Esophagus (tissue), 2 donors: ENCODE measurements at regions not wholly inside any gene's neighbourhood (a gene's known extent, or its start where the extent isn't known, plus 50 kb on each side); places are given as distances from the start of the nearest gene placed in this dataset.
"Not testable (repeated sequence)": the region's sequence is repeated elsewhere in the genome, so short reads cannot be mapped to it uniquely, and the experiment has no call there.

Experiments used
- H3K27ac ChIP-seq, 2 donors: one replicate each; pipeline ENCODE4 v1.5.1; 2013; ENCODE audit warnings: low read depth in 2 of 2, mild to moderate bottlenecking in 2 of 2, inconsistent platforms in 1 of 2, low read length in 1 of 2, moderate library complexity in 1 of 2
- H3K27me3 ChIP-seq, 2 donors: one replicate each; pipeline ENCODE4 v1.6.1; 2013; ENCODE audit warnings: low read length in 2 of 2, control low read depth in 1 of 2, mild to moderate bottlenecking in 1 of 2; ENCODE audit not compliant: insufficient read depth in 2 of 2, control insufficient read depth in 1 of 2
- H3K36me3 ChIP-seq, 2 donors: one replicate each; pipeline ENCODE4 v1.6.1; 2013; ENCODE audit warnings: low read length in 1 of 2; ENCODE audit not compliant: control insufficient read depth in 2 of 2, insufficient read depth in 2 of 2
- H3K4me1 ChIP-seq, 2 donors: one replicate each; pipeline ENCODE4 v1.6.1; 2013; ENCODE audit warnings: low read length in 1 of 2; ENCODE audit not compliant: control insufficient read depth in 2 of 2, insufficient read depth in 2 of 2
- H3K4me3 ChIP-seq, 2 donors: one replicate each; pipeline ENCODE4 v1.5.1; 2013; ENCODE audit warnings: low read length in 2 of 2, mild to moderate bottlenecking in 2 of 2, low read depth in 1 of 2, moderate library complexity in 1 of 2
- H3K9me3 ChIP-seq, 2 donors: one replicate each; pipeline ENCODE4 v1.6.1; 2013; ENCODE audit warnings: mild to moderate bottlenecking in 2 of 2, low read depth in 1 of 2, low read length in 1 of 2, moderate library complexity in 1 of 2; ENCODE audit not compliant: control insufficient read depth in 2 of 2, insufficient read depth in 1 of 2
- WGBS, 2 donors: extraction: QIAGEN DNeasy Blood & Tissue Kit; methylation state at CpG; one replicate each; pipeline ENCODE4 v1.1.7; 2013; 5-methylcytosine and 5-hydroxymethylcytosine counted together
- donor health status: healthy with polysubstance abuse.
- donor health status: Bipolar disorder and iron deficiency.

DNA sequence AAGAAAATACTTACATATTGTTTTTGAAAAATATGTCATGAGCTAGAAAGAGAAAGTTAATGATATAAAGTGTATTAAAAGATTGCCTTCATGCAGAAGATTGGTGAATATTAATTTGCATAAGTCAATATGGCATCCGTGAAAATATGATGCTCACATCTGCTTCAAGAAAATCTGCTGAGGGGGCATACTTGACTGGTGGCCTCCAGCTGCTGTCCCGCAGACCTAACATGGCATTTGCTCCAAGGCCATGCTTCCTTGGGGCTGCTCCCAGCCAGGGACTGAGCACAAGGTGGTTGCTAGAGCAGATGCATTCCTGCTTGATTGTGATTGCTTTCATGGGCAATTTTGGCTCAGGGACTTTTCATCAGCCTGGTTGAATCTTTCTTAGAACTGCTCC is 133.8 kb downstream of the TTC6 start:
- Histone ChIP-seq H3K27me3 (no peaks in the 10 kb centered on the region), H3K4me1 (no peaks in the 10 kb centered on the region), H3K36me3 (no peaks in the 10 kb centered on the region), H3K27ac (no peak overlapping the region), H3K9me3 (no peaks in the 10 kb centered on the region), H3K4me3 (no peak overlapping the region)
- 88 to 91% methylated on average over 2 of the region's 2 CpGs for WGBS, 2 donors

DNA sequence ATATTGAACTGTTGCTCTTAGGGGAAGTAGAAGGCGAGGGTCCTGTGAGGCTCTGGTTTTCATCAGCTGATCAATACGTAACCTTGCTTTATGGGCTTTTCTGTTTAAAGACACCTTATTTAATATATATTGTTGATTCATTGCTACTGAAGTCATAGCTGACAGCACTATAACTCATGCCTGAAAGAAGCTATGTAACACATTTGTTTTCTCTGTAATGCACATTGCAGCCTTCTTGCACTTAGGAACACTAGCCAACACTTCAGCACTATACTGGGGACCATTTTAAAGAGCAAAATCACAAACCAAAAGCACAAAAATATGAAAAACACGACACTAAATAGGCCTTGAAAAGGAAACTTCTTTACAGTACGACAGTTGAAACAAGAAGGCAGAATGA is 135.7 kb downstream of the TTC6 start:
- Histone ChIP-seq H3K27ac (no peak overlapping the region), H3K36me3 (no peaks in the 10 kb centered on the region), H3K4me3 (no peak overlapping the region), H3K4me1 (no peaks in the 10 kb centered on the region), H3K27me3 (no peaks in the 10 kb centered on the region), H3K9me3 (no peaks in the 10 kb centered on the region)
- WGBS, 2 donors = 65 to 76% methylated on average over 4 of the region's 4 CpGs

DNA sequence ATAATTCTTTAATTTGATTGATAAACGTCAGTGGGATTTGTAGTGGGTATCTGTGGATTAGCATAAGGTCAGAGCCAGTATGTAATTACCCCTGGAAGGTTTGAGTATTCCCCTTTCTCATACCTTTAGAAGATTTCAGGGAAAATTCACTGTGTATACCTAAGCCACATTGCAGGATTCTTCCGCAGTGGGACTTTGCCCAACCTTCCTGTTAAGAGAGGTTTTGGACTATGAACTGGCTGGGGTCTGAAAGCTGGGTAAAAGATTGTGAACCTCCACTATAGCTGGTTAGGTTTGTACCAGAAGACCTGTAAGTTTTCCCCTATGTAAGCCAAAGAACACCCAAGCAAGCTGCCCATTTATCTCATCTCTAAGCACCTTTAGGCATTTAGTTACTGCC is 150.2 kb downstream of the TTC6 start:
- H3K4me1 ChIP-seq = no peaks in the 10 kb centered on the region
- no peak overlapping the region for H3K27ac ChIP-seq
- H3K36me3 ChIP-seq = no peaks in the 10 kb centered on the region
- 76 to 84% methylated on average over 2 of the region's 2 CpGs for WGBS, 2 donors
- no peak overlapping the region for H3K4me3 ChIP-seq
- no peaks in the 10 kb centered on the region for H3K9me3 ChIP-seq
- no peaks in the 10 kb centered on the region for H3K27me3 ChIP-seq

DNA sequence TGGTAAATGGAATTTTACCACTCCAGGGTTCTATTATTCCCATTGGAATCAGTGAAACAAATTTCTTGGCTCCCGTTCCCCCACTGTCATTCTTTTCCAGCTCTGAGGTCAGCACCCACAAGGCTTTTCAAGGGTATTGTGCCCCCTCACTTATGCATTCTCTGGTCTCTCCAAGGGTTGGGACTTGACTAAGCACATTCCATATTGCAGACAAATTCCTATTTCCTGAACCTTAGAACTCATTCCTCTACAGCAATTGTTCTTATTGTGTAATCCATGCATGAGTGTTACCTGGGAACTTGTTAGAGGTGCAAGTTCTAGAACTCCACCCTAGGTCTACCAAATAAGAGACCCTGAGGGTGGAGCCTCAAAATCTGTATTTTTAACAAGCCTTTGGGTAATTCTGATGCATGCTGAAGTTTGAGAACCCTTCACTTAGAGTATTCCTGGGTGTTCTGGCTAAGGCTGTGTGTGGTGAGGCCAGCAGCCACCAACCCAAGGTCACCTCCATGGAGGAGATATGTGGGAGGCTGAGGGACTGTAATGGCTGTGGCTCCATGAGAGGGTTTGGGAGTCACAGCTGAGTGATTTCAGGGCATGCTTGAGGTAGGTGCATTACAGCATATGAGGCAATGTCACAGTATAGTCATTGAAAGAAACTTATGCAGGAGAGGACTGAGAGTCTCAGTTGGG is 150.9 kb downstream of the TTC6 start:
- Histone ChIP-seq H3K9me3 (no peaks in the 10 kb centered on the region), H3K4me3 (no peak overlapping the region), H3K36me3 (no peaks in the 10 kb centered on the region), H3K27me3 (no peaks in the 10 kb centered on the region), H3K4me1 (no peaks in the 10 kb centered on the region), H3K27ac (no peak overlapping the region)
- 88% methylated on average over 1 of the region's 1 CpG for WGBS, 2 donors

DNA sequence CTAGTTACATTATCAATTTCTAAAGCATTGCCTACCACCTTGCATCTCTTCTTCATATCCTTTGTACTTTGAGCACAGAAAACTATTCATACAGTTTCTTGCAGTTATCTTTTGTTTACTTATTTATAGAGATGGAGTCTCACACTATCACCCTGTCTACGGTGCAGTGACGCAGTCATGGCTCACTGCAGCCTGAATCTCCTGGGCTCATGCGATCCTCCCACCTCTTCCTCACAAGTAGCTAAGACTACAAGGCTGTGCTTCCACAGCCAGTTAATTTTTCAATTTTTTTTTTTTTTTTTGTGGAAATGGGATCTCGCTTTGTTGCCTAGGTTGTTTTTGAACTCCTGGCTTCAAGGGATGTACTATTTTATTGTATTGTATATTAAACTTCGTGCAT is 158.0 kb downstream of the TTC6 start:
- Histone ChIP-seq H3K4me1 (no peaks in the 10 kb centered on the region), H3K27ac (no peak overlapping the region), H3K4me3 (no peak overlapping the region), H3K27me3 (no peaks in the 10 kb centered on the region), H3K9me3 (no peaks in the 10 kb centered on the region), H3K36me3 (no peaks in the 10 kb centered on the region)
- WGBS, 2 donors = 83 to 85% methylated on average over 5 of the region's 5 CpGs

DNA sequence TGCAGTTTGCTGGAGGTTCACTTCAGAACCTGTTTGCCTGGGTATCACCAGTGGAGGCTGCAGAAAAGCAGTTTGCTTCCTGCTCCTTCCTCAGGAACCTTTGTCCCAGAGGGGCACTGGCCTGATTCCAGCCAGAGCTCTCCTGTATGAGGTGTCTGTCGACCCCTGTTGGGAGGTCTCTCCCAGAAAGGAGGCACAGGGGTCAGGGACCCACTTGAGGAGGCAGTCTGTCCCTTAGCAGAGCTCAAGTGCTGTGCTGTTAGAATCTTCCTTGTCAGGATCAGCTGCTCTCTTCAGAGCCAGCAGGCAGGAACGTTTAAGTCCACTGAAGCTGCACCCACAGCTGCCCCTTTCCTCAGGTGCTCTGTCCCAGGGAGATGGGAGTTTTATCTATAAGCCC is 164.8 kb downstream of the TTC6 start:
- not testable (repeated sequence) for H3K27ac ChIP-seq, H3K36me3 ChIP-seq

DNA sequence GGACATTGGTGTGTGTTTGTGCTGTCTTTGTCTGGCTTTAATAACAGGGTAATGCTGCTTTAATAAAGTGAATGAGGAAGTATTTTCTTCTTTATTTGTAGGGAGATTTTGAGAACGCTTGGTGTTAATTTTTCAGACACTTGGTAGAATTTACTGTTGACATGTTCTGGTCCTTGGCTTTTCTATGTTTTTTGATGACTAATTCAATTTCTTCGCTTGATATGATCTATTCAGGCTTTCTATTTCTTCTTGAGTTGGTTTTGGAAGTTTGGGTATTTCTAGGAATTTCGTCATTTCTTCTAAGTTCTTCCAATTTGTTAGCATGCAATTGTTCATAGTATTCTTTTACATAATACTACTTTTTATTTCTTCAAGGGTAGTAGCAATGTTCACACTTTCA is 167.8 kb downstream of the TTC6 start:
- Histone ChIP-seq H3K4me3 (no peak overlapping the region), H3K9me3 (peaks cover 0 to 2% of the 10 kb centered on the region in 2 donors), H3K27ac (no peak overlapping the region), H3K36me3 (no peaks in the 10 kb centered on the region), H3K27me3 (no peaks in the 10 kb centered on the region), H3K4me1 (no peaks in the 10 kb centered on the region)
- WGBS, 2 donors = 83 to 91% methylated on average over 3 of the region's 3 CpGs

More for the DNA sequence above, 164.8 kb downstream of the TTC6 start:
- H3K27me3 ChIP-seq, H3K4me3 ChIP-seq, H3K9me3 ChIP-seq, H3K4me1 ChIP-seq: not testable (repeated sequence)
- WGBS, 2 donors = 48 to 53% methylated on average over 2 of the region's 2 CpGs

DNA sequence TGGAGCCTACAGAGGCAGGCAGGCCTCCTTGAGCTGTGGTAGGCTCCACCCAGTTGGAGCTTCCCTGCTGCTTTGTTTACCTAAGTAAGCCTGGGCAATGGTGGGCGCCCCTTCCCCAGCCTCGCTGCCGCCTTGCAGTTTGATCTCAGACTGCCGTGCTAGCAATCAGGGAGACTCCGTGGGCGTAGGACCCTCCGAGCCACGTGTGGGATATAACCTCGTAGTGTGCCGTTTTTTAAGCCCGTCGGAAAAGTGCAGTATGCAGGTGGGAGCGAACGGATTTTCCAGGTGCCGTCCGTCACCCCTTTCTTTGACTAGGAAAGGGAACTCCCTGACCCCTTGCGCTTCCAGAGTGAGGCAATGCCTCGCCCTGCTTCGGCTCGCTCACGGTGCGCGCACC is 176.9 kb downstream of the TTC6 start:
- H3K4me3 ChIP-seq, H3K4me1 ChIP-seq, H3K27ac ChIP-seq, H3K9me3 ChIP-seq, H3K36me3 ChIP-seq, H3K27me3 ChIP-seq: not testable (repeated sequence)
- WGBS, 2 donors = 92% methylated on average over 23 of the region's 23 CpGs

DNA sequence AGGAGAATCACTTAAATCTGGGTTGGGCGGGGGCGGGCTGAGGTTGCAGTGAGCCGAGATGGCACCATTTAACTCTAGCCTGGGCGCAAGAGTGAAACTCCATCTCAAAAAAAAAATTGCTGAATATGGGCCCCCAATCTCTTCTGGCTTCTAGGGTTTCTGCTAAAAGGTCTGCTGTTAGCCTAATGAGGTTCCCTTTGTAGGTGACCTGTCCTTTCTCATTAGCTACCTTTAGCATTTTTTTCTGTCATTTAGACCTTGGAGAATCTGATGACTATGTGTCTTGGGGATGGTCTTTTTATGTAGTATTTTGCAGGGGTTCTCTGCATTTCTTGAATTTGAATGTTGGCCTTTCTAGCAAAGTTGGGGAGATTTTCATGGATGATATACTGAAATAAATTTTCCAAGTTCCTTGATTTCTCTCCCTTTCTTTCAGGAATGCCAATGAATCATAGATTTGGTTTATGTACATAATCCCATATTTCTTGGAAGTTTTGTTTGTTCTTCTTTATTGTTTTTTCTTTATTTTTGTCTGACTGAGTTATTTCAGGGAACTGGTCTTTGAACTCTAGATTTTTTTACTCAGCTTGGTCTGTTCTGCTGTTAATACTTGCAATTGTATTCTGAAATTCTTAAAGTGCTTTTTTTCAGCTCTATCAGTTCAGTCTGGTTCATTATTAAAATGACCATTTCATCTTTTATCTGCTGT is 181.5 kb downstream of the TTC6 start:
- H3K27me3 ChIP-seq = no peaks in the 10 kb centered on the region
- no peak overlapping the region for H3K4me3 ChIP-seq

More for the DNA sequence above, 181.5 kb downstream of the TTC6 start:
- Histone ChIP-seq H3K27ac (no peak overlapping the region), H3K9me3 (peaks cover 0 to 3% of the 10 kb centered on the region in 2 donors), H3K36me3 (no peaks in the 10 kb centered on the region), H3K4me1 (no peaks in the 10 kb centered on the region)
- WGBS, 2 donors = 87 to 95% methylated on average over 4 of the region's 4 CpGs
